ENCODE measurements at regions not wholly inside any gene's neighbourhood (a gene's known extent, or its start where the extent isn't known, plus 50 kb on each side); places are given as distances from the start of the nearest gene placed in this dataset.
"Not testable (repeated sequence)": the region's sequence is repeated elsewhere in the genome, so short reads cannot be mapped to it uniquely, and the experiment has no call there.

- DNase-seq, result no peak
These were observed 64.9 kb downstream of the CD2 start for GRCh38 chr1:116819081-116819480.

DNA sequence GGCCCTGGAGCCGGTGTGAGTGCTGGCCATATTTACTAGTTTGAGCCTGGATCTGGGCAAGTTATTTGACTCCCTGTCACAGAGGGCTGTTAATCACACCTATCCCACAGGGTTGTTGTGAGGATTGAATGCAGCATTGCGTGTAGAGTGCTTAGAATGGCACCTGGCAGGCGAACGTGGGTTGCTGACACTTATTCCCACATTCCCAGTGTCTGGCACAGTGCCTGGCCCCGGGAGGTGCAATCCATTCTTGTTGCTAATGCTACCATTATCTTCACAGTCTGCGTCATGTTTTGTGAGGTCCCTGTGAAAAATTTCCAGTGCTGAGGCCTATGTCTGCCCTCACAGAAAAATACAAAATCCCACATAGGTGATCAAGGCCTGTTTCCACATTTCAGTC lies 66.1 kb downstream of the CD2 start:
- no peak for DNase-seq

DNA sequence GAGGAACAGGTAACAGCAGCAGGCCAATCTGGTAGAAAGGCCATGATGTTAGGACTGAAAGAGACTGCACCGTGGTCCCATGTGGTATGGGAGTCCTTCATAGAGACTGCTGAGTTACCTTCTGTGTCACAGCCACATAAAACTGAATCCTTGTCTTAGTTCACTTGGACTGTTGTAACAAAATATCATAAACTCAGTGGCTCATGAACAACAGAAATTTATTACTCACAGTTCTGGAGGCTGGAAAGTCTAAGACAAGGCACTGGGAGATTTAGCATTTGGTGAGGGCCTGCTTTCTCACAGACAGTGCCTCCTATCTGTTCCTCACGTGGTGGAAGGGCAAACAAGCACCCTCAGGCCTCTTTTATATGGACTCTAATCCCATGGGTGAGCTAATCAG lies 67.5 kb downstream of the CD2 start:
- no peak for DNase-seq

GRCh38 chr1:116824631-116825206 lies 70.5 kb downstream of the CD2 start:
- no peak for DNase-seq

DNA sequence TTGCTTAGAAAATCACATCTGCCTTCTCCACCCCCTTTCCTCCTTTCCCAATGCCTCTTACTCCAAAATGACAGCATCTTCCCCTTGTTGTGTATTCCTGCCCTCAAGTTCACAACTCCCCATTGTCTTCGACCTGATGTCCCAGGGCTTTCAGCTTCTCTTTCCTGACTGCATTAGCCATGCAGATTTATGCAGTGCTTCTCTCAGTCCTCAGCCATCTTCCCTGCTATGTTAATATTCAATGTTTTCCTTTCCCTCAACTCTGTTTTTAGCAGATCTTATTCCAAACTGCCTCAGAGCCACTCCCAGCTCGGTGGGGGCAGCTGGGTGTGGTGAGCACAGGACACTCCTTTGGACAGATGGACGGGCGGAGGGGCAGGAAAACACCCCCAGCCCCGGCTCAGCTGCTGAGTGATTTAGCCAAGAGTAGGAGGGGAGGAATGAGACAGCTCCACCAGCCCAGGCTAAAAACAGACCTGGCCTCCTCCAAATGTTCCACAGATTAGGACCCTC lies 71.0 kb downstream of the CD2 start:
- DNase-seq, result no peak

- no peak for DNase-seq
These were observed 71.6 kb downstream of the CD2 start for GRCh38 chr1:116825720-116826438.

DNA sequence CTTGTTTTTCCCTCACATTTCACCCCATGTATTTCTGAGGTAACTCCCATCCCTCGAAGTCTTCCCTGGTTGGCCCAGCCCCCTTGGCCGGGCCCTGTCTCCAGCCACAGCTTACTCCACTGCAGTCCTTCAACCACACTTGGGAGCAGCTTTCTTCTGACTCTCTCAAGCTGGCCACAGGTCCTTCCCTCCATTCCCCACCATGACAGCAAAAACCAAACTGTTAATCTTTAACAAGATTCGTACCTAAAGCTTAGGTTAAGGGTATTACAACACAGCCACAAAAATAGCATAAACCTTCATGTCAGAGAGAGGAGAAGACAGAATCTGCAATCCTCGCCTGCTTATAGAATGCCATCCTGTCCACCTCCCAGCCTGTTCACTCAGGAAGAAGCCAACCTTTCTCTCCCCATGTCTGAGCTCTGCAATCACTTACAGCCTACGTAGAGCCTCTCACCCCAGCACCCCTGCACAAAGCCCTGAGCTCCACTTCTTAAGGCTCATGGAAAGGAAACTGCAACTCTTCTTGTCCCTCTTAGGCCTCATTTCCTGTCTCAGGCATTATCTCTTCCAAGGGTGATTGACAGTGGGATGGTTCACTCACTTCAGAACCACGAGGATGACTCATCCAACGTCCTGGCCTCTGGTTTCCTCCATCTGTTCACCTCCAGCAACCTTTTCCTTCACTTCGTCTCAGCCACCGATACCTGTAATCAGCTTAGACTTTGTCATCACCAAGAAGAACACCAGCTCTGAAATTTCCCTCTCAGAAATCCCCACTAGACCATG lies 72.8 kb downstream of the CD2 start:
- peak; percentile 68 for DNase-seq

DNA sequence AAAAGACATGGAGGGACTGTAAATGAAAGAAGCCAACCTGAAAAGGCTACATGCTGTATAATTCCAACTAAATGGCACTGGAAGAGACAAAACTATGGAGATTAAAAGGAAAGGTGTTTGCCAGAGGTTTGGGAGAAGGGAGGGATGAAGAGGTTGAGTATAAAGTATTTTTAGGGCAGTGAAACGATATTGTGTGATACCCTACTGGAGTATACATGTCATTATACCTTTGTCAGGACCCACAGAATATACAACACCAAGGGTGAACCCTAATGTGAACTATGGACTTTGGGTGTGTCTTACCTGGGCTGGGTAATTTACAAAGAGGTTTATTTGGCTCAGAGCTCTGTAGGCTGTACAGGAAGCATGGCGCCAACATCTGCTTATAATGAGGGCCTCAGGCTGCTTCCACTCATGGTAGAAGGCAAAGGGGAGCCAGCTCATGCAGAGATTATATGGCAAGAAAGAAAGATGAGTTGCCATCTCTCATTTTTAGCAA lies 73.4 kb downstream of the CD2 start:
- no peak for DNase-seq

- no peak for DNase-seq
These were observed 77.3 kb upstream of the PTGFRN start for GRCh38 chr1:116832308-116832931.

- no peak for DNase-seq
These were observed 76.7 kb upstream of the PTGFRN start for GRCh38 chr1:116832932-116833578.

DNA sequence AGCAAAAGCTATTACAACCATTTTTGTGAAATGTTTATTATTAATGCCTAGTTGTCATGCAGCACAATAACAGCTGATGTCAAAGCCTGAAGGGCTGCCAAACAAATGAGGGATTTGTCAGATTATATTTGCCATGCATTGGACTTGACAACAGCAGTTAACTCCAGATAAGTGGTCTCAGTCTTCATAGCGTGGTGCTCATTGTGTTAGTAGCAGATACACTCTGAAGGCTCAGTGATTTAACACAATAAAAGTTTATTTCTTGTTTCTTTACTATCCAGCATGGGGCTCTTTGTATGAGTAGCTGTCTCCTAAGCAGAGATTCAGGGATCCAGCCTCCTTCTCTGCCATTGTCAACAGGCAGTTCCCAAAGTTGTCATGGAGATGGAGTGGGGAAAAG lies 76.0 kb upstream of the PTGFRN start:
- no peak for DNase-seq

DNA sequence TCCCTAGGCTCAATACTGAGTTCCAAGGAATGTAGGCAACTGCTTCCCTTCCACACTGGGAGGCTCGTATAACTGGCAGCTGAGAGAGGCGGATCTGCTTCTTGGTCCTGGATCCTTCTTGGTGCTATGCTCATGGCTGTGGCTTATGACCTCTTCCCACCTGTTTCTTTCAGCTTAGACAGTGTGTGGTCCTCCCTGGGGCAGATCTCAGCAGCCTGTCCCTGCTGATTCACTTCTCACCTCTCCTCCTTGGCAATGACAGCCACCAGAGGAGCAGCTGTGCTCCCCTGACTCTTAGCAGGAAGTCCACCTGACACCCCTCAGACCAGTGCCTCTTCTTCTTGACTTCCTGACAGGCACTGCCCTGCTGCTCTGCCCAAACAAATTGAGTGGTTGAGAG lies 75.1 kb upstream of the PTGFRN start:
- DNase-seq, result no peak

- DNase-seq, result no peak
These were observed 74.6 kb upstream of the PTGFRN start for GRCh38 chr1:116835161-116835560.

DNA sequence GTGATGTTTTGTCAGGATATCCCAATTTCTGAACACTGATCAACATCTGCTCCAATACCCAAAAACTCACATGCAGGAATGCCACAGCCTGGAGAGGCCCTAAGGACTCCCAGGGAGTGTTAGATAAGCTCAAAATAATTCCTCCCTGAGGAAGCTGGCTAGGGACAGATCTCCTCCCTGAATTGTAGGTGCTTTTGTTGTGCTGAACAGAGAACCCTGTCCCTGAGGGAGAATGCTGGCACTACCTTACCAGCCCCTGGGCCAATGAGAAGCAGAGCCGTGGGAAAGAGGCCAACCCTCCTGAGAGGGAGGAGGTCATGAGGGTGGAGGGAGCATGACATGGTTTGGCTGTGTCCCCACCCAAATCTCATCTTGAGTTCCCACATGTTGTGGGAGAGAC lies 73.6 kb upstream of the PTGFRN start:
- DNase-seq, result no peak

GRCh38 chr1:116841569-116842344 lies 68.0 kb upstream of the PTGFRN start:
- no peak for DNase-seq

- DNase-seq, result no peak
These were observed 67.1 kb upstream of the PTGFRN start for GRCh38 chr1:116842654-116843053.

DNA sequence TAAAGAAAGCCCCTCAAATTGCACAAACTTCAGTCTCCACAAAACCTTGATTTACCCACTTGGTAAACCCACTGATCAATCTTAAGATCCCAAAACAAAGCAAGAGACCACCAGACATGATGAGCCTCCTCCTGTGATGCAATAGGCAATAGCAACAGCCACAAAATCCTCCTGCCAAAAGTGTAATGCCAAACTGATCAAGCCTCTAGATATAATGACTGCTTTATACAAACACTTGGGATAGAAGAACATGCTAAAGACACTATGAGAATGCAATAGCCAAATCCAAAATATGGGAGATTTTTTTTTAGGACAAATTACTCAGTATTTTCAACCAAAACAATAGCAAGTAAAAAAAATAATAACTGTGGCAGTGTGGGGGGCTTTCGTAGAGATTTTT lies 64.9 kb upstream of the PTGFRN start:
- no peak for DNase-seq

- no peak for DNase-seq
These were observed 62.5 kb upstream of the PTGFRN start for GRCh38 chr1:116847190-116847589.

- no peak for DNase-seq
These were observed 61.8 kb upstream of the PTGFRN start for GRCh38 chr1:116847688-116848531.

GRCh38 chr1:116850436-116850835 lies 59.3 kb upstream of the PTGFRN start:
- no peak for DNase-seq

GRCh38 chr1:116851189-116851588 lies 58.5 kb upstream of the PTGFRN start:
- DNase-seq, result not testable (repeated sequence)
